Peyer's patch (tissue), 4 donors: ENCODE measurements at regions not wholly inside any gene's neighbourhood (a gene's known extent, or its start where the extent isn't known, plus 50 kb on each side); places are given as distances from the start of the nearest gene placed in this dataset.

Experiments used
- POLR2A ChIP-seq, 2 donors: fragments of 450-650 bp; IDR thresholded peaks; one replicate each; pipeline ENCODE4 v1.5.1; 2017; ENCODE audit warnings: antibody characterized with exemption in 2 of 2, mild to moderate bottlenecking in 2 of 2, moderate library complexity in 2 of 2
- TF ChIP-seq, protein P1 (sequence below), 6 experiments: fragments of 450-650 bp in 4 of 6; fragments of 200-600 bp in 2 of 6; sonication (generic) in 1 of 6; IDR thresholded peaks; one replicate each; pipeline ENCODE4 v1.5.1; 2017 to 2019; ENCODE audit warnings: antibody characterized with exemption in 6 of 6, mild to moderate bottlenecking in 3 of 6, moderate library complexity in 1 of 6

DNA sequence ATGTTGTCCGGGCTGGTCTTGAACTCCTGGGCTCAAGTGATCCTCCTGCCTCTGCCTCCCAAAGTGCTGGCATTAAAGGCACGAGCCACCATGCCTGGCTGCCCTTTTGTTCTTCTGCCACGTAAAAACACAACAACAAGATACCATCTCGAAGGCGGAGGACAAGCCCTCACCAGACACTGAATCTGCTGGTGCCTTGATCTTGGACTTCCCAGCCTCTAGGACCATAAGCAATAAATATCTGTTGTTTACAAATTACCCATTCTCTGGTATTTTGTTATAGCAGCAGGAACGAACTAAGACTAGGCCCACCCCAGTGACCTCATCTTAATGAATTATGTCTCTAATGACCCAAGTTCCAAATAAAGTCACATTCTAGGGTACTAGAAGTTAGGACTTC lies 128.4 kb upstream of the CACNA1A start:
- TF ChIP-seq, protein P1, sequence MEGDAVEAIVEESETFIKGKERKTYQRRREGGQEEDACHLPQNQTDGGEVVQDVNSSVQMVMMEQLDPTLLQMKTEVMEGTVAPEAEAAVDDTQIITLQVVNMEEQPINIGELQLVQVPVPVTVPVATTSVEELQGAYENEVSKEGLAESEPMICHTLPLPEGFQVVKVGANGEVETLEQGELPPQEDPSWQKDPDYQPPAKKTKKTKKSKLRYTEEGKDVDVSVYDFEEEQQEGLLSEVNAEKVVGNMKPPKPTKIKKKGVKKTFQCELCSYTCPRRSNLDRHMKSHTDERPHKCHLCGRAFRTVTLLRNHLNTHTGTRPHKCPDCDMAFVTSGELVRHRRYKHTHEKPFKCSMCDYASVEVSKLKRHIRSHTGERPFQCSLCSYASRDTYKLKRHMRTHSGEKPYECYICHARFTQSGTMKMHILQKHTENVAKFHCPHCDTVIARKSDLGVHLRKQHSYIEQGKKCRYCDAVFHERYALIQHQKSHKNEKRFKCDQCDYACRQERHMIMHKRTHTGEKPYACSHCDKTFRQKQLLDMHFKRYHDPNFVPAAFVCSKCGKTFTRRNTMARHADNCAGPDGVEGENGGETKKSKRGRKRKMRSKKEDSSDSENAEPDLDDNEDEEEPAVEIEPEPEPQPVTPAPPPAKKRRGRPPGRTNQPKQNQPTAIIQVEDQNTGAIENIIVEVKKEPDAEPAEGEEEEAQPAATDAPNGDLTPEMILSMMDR (IDR thresholded peaks at IDR 0.05) = no peak
- TF ChIP-seq POLR2A (IDR thresholded peaks at IDR 0.05) = no peak
